COLO668 (cell line): ENCODE measurements at regions not wholly inside any gene's neighbourhood (a gene's known extent, or its start where the extent isn't known, plus 50 kb on each side); places are given as distances from the start of the nearest gene placed in this dataset.
"Not testable (repeated sequence)": the region's sequence is repeated elsewhere in the genome, so short reads cannot be mapped to it uniquely, and the experiment has no call there.

Source experiments
- DNase-seq: peaks from one replicate; lab custom pipeline; 2025; ENCODE audit not compliant: unreplicated experiment; lab: John Stamatoyannopoulos, UW

DNA sequence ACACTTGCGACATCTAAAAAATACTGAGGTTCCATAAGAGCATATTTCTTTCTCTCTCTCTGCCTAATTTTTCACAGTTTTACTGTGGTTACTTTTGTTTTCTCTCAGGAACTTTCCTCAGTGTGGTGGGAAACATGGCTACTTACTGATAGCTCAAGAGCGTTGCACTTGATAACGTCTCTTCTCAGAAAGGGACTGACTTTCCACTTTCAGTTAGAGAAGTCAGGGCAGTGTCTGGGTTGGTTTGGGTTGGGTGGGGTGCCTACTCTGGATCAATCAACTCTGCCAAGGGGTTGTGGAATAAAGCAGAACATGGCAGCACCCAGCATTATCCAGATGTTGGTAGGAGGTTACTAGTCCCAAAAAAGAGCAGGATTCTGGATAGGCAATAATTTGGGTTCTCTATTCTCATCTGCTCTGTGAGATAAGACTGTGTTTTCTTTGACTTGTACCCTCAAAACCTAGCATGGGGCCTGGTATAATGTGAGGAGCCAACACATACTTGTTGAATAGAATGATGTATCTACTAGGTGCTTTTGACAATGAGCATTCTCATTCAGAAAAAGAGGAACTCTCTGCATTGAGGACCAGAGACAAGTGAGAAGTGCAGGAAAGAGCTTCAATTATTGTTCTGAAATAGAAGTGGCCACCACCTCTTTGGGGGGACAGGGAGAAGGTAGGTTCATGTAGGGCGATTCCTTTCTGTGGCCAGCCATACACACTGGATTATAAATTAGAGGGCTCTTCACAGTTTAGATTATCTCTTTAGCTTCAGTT, 315.7 kb downstream of the REEP3 start:
- DNase-seq, result no peak

DNA sequence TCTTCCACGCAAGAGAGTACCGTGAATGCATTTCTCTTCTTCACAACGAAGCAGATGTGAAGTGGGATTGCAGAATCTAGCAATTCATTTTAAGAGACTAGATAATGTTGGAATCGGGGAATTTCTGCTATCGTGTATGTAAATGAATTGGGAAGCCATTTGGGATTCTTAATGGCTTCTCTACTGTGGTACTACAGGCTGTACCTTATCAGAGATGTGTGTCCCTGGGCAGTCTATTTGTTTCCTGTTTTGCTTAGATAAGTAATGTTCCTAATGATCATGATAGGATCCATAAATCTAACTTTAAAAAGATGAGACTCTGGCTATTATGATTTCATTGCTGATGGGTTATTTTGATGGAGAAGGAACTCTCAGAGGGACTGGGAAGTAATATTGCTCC, 320.6 kb downstream of the REEP3 start:
- DNase-seq, result no peak

DNA sequence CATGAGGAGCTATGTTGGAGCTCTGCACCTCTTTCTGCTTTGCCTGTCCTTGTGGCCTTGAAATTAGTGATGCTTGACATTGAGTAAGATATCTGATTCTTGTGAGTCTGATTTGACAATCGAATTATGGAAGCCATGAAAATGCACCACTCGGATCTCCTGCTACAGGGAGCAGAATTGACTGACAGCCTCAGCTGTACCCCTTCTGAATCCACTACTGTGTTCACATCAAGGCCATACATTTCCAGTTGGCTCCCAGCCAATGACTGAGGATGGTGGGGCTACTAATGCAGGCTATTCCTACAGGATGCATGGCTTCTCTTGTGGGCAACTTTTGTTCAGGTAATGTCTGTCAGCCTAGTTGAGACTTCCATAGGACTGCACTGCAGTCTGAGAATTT, 321.9 kb downstream of the REEP3 start:
- no peak for DNase-seq

DNA sequence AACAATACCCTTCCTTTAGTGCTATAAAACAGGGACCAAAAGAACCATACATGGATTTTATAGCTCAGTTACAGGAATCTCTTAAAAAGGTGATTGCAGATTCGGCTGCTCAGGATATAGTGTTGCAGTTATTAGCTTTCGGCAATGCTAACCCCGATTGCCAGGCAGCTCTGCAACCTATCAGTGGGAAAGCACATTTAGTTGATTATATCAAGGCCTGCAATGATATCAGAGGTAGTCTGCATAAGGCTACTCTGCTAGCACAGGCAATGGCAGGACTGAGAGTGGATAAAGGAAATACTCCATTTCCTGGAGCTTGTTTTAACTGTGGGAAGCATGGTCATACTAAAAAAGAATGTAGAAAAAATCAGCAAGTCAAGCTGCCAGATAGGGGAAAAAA, 327.7 kb downstream of the REEP3 start:
- not testable (repeated sequence) for DNase-seq

DNA sequence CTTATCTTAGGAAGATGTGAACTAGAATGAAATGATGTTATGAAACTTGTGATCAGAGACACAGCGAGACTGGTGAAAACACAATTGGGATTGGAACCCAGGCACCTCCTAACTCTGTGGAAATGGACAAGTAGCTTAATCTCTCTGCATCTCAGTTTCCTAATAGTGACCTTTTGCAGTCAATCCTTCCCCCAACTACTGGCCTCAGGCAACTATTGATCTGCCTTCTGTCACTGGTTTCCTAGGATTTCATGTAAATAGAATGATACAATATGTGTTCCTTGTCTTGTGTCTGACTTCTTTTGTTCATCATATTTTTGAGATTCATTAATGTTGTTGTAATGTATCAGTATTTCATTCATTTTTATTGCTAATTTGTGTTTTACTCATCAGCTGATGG, 341.7 kb downstream of the REEP3 start:
- no peak for DNase-seq

DNA sequence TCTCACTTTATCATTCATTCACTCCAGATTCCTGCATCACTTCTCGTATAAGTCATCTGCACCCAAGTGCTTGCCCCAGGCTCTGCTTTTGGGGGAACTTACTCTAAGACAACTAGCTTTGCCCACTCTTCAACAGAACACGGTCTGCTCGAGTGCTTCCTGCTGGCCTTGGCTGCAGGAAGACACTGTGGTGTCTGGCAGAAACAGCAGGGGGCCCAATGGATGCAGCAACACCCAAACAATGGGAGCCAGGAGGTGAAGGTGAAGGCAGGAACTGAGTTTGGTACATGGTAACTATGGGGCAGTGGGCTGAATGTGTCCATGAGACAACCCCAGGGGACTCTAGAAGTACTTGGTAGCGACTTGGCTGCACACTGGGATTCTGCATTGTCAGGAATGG, 344.0 kb downstream of the REEP3 start:
- no peak for DNase-seq

DNA sequence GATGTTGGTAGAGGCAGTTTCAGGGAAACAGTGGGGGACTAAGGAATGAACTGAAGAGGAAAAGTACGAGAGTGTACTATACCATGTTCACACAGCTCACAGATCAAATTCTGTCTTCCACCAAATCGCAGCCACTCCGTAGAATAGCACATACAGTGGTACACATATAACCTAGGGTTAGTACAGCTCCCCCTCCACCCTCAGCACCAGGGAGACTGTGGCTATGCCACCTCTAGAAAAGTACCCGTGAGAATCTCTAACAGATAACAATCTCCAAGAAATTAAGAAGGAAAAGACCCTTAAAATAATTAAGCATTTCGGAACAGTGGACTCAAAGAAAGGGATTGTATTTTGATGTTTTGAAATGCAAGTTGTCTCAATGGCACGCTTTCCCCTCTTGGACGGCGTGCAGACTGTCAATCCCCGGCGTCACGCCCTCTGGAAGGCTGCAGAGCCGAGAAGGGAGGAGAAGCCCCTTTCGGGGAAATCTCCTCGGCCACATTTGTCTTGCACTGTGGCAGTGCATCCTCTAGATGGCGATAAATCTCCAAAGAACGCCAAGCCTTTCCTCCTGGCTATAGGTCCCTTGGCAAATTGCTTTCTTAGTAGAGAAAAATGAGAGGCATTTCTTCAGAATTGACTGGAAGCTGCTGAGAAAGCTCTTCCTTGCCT, 345.0 kb downstream of the REEP3 start:
- peak; percentile 2 for DNase-seq

DNA sequence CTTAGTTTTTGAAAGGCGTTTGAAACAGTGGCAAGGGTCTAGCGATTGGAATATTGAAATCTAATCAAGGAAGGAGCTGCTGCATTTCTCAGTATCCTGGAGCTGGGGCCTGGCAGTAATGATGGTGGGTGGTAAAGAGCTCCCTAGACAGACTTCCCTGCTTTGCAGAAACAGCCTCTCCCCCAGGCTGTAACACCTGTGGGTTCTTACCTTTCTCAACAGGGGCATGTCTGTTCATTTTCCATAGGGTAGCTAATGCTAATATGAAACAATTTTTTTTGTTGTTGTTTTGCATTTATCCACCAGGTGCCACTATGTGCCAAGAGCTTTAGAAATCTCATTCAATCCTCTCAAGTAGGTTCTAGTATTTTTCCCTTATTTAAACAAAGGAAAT, 345.5 kb downstream of the REEP3 start:
- DNase-seq, result no peak

DNA sequence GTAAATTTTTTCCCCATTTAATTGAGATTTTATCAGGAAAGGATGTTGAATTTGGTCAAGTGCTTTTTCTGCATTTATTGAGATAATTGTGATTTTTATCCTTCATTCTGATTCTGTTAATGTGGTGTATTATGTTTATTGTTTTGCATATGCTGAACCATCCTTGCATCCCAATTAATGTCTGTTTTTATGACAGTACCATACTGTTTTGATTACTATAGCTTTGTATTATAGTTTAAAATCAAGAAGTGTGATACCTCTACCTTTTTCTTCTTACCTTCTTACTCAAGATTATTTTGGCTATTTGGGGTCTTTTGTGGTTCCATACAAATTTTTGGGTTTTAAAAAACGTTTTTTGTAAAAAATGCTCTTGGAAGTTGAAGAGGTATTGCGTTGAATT, 357.2 kb downstream of the REEP3 start:
- DNase-seq, result no peak

DNA sequence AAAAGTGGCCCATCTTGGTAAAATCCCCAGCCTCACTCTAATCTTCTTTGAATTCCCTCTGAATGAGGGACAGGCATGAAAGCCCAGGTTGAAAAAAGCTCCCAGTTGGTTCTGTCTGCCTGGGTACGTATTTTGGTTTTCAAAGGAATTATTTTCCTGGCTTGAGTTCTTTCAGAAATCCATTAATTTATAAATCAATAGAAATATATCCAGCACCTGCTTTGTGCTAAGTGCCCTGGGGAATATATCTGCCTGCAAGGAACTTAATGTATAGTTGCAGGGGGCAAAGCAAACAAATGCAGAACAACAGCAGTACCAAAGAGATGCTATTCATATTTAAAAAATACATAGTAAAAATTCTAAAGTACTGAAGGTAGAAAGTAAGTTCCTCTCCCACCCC, 362.7 kb downstream of the REEP3 start:
- no peak for DNase-seq

DNA sequence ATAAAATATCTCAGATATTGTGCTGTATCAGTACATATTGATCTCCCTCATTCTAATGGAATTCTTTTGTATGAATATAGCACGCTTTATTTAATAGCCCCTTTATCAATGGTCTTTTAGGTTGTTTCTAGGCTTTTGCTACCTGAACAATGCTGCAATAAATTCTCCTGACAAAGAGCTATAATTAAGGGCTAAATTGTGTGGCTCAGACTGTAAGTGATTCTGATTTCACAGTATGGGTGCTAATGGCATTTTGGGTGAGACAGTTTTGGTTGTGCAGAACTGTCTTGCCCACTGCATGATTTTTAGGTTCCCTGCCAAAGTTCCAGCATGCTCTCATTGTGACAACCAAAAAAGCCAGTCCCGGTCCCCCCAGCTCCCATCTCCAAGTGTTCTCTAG, 363.2 kb downstream of the REEP3 start:
- no peak for DNase-seq

DNA sequence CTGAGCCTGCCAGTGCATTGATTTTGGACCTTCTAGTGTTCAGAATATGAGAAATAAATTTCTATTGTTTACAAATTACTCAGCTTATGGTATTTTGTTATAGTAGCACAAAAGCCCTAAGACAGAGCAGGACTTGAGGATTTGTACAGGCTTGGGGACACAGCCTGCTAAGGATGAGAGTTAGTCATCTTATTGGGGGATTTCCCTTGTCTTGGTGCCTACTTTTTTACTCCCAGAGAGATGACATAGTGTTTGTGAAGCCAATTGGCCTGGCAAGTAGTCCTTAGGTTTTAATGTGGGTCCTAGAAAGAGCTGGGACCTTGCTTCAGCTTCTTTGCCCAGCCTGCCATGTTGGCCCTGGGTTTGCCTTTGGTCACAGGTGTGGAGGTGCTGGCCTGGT, 364.0 kb downstream of the REEP3 start:
- DNase-seq, result no peak

DNA sequence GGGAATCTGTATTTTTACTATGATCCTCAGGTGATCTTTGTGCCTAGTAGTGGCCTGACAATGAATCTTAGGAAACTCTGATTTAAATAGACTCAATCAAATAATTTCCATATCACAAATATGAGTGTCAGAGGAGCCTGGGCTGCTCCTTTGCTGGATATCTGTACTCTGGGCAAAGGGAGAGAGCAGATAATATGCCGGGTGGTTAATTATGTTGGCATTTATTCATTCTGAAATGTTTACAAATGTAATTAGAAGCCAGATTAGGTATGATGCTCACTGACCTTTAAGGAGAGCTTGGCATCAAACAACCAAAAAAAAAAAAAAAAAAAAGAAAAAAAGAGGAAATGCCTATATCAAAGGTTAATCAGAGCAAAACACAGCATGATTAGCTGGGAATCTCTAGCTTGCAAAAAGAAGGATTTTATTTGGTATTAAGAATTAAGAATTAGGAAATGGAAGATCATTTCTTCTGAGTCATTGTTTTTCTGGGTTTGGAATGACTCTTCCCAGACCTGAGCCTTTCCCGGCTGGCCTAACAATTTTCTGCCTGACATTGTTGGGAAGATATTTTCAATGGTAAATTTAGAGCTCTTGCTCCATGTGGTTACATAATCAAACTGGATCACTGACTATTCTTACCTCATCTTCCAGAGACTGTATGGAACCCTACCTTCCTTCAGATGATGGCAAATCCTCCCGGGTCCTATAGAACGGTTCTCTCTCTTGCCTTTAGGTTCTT, 365.3 kb downstream of the REEP3 start:
- no peak for DNase-seq

DNA sequence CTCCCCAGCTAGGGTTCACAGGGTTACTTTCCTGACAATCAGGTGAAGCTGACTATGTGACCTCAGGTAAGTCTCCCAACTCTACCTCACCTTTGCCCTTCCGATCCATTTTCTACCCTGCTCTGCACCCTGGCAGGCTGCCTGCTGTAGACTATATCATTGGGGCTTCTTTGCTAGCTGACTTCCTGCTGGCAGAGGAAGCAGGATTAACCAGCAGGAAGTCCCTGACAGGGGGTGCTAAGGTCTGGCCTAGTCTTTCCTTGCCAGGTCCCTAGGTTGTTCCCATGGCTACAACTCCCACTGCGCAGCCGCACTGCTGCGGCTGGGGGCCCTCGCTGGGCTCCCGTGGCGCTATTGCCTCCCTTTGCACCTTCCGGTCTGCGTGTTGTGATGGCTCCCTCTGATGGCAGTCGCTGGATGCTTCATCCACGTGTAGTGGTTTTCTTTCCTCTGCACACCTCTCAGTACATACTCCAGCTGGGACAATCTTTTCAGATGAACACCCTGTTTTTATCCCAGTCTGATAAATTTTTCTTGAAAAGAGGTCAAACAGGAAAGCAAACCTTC, 365.9 kb downstream of the REEP3 start:
- DNase-seq, result no peak

DNA sequence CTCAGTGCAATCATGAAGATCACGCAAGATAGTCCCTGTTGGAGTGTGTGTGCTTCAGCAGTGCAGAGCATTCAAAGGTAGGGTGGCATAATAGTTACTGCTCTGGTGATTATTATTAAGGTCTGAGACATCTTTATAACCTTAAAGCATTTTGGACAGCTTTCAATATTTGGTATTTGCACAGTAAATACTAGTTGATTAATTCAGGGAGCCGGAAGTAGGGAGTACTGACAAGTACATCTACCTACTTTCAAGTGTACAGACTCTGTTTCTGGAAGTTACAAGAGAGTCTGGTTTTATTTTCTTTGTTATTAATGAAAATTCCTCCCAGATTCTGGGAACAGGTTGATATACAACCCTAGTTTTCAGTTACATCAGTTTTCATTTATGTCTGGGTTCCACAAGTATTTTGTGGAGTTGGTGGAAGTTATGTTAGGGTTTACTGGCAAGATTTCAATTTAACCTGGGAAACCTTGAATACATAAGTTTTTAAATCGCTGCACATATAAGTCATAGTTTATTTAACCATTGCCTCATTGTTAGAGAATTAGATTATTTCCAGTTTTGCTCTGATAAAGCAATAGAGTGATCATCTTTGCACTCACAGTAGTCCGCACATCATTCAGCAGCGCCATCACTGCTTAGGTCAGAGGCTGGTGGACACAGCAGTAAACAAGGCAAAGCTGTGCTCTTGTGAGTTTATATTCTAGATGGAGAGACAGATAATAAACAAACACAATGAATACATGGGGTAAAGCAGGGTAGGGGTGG, 366.6 kb downstream of the REEP3 start:
- DNase-seq, result no peak

DNA sequence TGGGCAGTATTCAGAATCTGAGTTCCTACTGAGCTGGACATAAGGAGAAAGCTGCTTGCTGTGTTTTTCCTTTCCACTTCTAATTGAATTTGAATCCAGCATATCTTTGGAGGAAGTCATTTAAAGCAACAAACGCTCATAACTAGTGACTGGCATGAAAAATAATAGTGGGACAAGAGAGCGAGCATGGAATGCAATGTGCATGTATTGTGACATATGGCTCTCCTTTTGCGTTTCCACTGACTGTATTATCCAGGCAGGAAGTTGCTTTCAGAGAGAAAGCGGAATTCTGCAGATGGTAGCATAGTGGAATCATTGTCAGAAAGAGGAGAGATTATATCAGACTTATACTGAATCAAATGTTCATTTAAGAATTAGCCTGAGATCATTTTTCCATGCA, 368.6 kb downstream of the REEP3 start:
- no peak for DNase-seq

DNA sequence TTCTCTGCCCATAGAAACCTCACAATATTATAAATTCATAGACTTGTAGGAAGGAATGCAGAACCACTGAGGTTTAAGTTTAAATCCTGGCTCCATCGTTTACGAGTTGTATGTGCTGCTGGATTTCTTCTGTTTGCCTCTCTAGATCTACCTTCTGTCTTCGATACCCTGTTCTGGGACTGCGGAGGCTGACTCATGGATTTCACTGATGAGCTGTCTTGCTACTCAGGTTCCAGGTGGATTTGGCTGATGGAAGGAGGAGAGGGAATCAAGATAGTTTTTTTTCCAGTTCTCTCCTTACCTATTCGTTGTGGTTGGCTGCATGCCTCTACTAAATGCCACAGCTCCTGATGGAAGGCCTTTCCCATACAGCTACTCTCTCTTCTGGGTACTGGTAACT, 375.8 kb downstream of the REEP3 start:
- no peak for DNase-seq

DNA sequence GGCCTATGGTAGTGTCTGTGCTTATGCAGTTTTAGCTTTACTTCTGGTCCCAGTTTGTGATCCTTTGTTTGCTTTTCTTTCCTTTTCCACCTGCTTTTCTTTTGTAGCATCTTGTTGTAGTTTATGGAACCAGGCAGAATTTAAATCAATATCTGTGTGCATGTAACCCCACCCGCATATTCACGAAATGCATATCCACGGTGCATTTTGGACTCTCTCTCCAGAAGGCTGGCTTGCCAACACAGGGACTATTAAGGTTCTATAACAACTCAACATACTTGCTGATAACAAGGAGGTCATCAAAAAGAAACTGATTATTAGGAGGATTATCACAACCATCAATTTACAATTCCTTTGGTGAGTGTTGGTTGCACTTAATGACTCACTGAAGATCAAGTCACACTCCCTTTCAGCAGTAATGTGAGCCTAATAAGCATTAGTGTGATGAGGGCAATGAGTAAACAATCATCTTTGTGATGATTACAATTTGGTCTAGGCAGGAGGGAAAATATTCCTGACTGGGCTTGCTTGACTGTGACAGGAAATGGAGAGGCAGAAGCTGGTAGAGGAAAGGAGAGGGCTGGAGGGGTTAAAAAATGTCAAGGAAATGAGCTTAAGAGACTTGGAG, 378.6 kb downstream of the REEP3 start:
- no peak for DNase-seq

DNA sequence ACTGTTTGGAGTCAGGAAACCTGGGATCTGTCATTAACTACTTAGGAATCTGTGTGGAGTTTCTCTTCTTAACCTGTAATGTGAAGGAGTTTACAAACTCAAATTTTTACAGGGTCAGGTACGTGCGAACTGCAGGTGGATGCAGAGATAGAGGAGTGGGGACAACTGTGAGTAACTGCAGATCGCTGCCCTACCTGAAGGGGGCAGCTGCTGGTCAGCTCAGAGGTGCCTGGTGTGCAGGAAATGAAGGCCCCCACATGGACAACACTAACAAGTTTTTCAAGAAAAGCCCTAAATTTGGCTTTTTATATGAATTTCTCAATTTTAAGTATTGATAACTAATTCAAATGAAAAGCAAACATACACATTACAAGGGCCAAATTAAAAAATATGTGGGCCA, 380.0 kb downstream of the REEP3 start:
- no peak for DNase-seq

DNA sequence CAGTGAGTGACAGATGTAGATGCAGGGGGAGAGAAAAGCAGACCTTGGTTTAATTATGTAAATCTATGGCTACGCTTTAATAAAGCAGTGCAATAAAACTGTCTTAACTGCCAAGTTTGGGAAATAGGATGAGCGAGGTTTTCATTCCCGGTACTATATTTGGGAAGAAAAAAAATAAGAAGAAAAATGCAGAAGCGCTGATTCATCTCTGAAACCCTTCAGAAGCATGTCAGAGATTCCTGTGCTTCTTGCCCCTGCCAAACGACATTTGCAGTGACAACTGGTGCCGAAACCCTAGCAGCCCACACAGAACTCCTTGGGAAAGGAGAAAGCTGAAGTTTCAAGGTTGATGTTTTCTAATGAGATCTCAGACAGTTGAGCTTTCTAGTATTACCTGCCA, 380.7 kb downstream of the REEP3 start:
- DNase-seq, result no peak

DNA sequence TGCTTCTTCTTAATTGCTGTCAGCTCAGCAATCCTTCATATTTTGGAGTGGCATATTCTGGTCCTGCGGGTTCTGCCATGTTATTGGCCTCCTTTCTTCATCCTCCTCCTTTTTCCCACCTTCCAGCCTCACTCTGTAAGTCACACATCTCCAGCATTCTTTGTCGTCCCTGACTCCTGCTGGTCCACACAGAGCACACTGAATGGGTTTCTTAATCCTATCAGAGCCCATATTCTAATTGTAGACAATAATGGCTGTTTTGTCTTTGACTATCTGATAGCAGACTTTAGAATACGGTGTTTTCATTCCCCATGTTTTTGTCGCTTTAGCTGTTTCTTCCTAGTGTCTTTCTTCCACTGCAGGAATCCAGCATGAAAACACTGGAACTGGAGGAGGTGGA, 389.6 kb downstream of the REEP3 start:
- no peak for DNase-seq
